HG03442 (cell line): ENCODE measurements at regions not wholly inside any gene's neighbourhood (a gene's known extent, or its start where the extent isn't known, plus 50 kb on each side); places are given as distances from the start of the nearest gene placed in this dataset.

Experiments used
- ATAC-seq: cut with Tn5 transposase; IDR thresholded peaks from one replicate; pipeline ENCODE4 v1.9.1; 2021; ENCODE audit warnings: mild to moderate bottlenecking, moderate library complexity; ENCODE audit not compliant: unreplicated experiment

GRCh38 chr5:162484095-162484494 is 416.5 kb downstream of the GABRG2 start:
- ATAC-seq: no peak

DNA sequence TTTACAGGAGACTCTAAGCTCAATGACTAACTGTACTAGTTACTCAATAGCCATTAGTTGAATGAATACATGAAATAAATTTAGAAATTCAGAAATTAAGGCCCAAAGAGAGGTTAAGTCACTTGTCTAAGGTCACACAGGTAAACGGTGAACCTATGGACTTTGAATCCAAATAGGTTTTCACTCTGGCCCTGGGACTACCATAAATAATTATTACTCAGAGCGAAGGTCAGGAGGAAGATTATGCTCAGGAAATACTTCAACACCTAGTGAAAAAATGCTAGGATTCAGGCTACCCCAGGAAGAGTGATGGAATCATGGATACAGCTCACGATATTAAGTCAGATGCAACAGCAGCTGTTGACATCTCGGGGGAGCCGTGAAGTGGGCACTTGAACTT is 417.4 kb downstream of the GABRG2 start:
- no peak for ATAC-seq

- ATAC-seq: no peak
Observed at GRCh38 chr5:162485666-162486292, 418.2 kb downstream of the GABRG2 start.

- ATAC-seq: no peak
Observed at GRCh38 chr5:162487528-162488525, 420.3 kb downstream of the GABRG2 start.

GRCh38 chr5:162496100-162496808 is 428.7 kb downstream of the GABRG2 start:
- no peak for ATAC-seq

GRCh38 chr5:162497455-162497854 is 429.9 kb downstream of the GABRG2 start:
- no peak for ATAC-seq

DNA sequence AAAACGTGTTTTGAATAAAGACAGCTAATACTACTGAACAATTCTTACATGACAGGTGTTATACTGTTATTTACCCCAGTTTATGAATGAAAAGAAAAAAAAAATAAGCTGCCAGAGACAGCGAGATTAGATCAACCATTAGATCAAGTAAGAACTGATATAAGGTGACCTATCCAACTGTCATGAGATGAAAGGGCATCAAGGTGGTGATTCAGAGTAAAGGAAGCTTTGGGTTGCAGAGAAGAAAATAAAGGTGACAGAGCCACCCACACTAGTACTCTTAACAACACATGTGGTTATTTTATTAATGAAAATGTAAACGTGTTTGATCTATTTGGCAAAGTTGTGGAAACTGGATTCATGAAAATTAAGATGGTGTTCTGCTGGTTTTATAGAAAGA is 435.2 kb downstream of the GABRG2 start:
- ATAC-seq: no peak

DNA sequence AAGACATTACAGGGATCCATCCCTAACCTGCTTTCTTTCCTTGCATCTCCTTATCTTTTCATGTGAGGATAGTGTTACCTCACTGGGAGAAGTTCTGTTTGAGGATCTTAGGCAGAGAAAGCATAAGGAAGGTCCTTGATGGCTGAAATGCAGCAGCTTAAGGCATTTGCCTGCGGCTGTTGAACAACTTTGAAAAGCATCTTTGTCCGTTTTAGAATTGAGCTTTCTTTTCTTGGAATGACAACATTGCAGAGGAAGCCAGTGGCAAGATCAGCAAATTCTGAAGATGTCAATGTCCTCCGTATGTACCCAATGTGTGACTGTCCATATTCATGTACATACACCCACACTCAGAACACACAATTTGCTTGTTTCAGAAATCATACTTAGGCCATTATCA is 436.2 kb downstream of the GABRG2 start:
- ATAC-seq: no peak

DNA sequence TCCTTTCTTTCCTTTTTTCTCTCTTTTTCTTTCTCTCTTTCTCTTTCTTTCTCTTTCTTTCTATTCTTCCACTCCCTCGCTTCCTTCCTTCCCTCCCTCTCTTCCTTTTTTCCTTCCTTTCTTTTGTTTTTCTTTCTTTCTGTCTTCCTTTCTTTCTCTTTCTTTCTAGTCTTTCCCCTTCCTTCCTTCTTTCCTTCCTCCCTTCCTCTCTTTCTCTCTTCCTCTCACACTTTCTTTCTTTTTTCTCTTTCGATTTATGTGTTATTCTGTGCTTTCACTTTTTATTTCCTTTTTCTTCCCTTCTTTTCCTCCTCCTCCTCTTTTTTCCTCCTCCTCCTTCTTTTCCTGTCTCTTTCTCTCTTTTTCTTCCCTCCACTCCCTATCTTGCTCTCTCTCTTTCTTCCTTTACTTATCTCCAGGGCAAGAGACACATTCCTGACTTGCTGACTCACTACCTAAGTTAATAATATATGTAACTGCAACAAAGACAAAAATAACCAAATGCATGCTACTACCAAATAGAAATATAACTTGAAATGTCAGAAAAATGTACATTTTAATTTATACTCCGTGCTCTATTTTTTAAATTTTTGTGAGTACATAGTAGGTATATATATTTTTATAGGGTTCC is 445.5 kb downstream of the GABRG2 start:
- no peak for ATAC-seq

DNA sequence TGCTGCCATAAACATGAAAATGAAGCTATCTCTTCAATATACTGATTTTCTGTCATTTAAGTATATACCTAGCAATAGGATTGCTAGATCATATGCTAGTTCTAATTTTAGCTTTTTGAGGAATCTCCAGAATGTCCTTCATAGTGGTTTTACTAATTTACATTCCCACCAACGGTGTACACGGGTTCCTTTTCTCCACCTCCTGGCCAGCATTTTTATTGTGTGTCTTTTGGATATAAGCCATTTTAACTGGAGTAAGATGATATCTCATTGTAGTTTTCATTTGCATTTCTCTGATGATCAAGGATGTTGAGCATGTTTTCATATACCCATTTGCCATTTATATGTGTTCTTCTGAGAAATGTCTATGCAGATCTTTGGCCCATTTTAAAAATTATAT is 446.5 kb downstream of the GABRG2 start:
- no peak for ATAC-seq

DNA sequence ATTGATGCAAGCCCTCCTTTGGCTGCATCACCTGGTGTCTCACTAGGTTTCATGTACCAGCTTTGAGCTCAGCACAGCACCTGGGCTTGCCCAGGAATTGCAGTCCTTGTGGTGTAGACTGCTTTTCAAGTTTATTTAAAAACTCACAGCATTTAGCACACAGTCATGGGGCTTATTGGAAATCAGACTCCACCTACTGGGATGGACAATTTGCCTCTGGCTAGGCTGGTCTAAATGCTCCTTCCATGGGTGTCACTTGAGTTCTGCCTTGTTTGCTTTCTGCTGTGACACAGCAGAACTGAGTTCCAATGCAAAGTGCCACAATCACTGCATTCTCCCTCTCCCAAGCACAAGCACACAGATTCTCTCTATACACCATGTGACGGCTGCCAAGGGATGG is 453.3 kb downstream of the GABRG2 start:
- no peak for ATAC-seq

DNA sequence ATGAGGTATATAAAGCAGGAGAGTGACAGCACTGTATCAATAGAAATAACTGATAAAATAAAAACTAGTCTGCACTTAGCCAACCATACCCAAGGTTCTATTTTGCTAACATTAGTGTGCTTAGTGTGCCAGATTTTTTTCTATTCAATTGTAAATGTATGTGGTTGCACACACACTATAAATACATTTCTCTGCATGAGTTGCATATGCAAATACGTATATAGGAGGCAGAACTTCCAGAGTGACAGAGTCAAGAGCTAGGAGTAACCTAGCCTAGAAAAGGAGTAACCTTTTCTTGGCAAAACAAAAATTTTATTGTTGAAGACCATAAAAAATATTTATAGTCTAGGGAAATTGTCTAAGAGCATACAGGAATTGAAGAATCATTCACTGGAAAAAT is 461.6 kb downstream of the GABRG2 start:
- no peak for ATAC-seq

GRCh38 chr5:162529886-162530285 is 462.3 kb downstream of the GABRG2 start:
- ATAC-seq: no peak

GRCh38 chr5:162543437-162543836 is 475.9 kb downstream of the GABRG2 start:
- ATAC-seq: no peak

- no peak for ATAC-seq
Observed at GRCh38 chr5:162544905-162545304, 477.3 kb downstream of the GABRG2 start.

GRCh38 chr5:162550236-162550635 is 482.7 kb downstream of the GABRG2 start:
- ATAC-seq: no peak

DNA sequence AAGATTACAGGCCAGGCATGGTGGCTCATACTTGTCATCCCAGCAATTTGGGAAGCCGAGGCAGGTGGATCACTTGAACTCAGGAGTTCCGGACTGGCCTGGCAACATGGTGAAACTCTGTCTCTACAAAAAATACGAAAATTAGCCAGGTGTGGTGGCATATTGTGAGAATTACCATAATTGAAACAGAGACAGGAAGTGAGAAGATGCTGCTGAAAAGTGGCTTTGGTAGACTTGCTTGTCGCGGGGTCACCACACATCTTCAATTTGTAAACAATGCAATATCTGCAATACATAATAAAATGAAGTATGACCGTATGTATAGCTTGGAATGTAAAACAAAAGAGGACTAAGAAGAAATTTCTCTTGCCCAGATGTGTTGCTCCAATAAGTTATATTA is 490.5 kb downstream of the GABRG2 start:
- ATAC-seq: no peak

GRCh38 chr5:162567644-162568043 is 500.1 kb downstream of the GABRG2 start:
- ATAC-seq: no peak

DNA sequence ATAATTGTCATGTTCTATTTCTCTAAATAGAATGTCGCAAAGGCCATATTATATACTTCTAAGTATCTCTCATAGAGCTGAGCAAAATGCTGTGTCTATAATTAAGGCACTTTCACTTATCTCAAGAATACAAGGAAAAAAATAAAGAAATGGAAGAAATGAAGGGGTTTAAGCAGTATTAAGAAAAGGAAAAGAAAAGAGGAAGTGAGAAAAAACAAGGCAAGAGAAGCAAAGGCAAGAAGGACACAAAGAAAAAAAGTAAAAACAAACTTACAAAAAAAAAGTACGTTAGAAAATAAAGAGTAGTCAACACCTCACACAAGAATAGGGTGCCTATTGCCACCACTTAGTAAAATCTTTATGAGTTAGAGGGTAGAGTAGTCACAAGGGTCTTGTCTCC is 506.2 kb downstream of the GABRG2 start:
- no peak for ATAC-seq

GRCh38 chr5:162591724-162592123 is 524.2 kb downstream of the GABRG2 start:
- ATAC-seq: no peak

GRCh38 chr5:162593881-162594280 is 526.3 kb downstream of the GABRG2 start:
- peak; percentile 69 for ATAC-seq
